OCI-M2 (cell line): ENCODE measurements at regions not wholly inside any gene's neighbourhood (a gene's known extent, or its start where the extent isn't known, plus 50 kb on each side); places are given as distances from the start of the nearest gene placed in this dataset.
"Not testable (repeated sequence)": the region's sequence is repeated elsewhere in the genome, so short reads cannot be mapped to it uniquely, and the experiment has no call there.

Experiments used
- DNase-seq: peaks from one replicate; lab custom pipeline; 2025; ENCODE audit not compliant: unreplicated experiment; lab: John Stamatoyannopoulos, UW

GRCh38 chr7:69225259-69225943 is 372.9 kb upstream of the AUTS2 start:
- DNase-seq = no peak

GRCh38 chr7:69228212-69228811 is 370.0 kb upstream of the AUTS2 start:
- DNase-seq = no peak

- DNase-seq = no peak
Observed at GRCh38 chr7:69232445-69233376, 365.6 kb upstream of the AUTS2 start.

GRCh38 chr7:69237541-69237940 is 360.7 kb upstream of the AUTS2 start:
- DNase-seq = no peak

- DNase-seq = no peak
Observed at GRCh38 chr7:69243016-69243415, 355.3 kb upstream of the AUTS2 start.

GRCh38 chr7:69244701-69245100 is 353.6 kb upstream of the AUTS2 start:
- no peak for DNase-seq

GRCh38 chr7:69245646-69246045 is 352.6 kb upstream of the AUTS2 start:
- DNase-seq = no peak

- DNase-seq = no peak
Observed at GRCh38 chr7:69246758-69247157, 351.5 kb upstream of the AUTS2 start.

GRCh38 chr7:69248382-69248828 is 349.9 kb upstream of the AUTS2 start:
- not testable (repeated sequence) for DNase-seq

GRCh38 chr7:69250958-69251357 is 347.3 kb upstream of the AUTS2 start:
- no peak for DNase-seq

GRCh38 chr7:69254643-69255042 is 343.6 kb upstream of the AUTS2 start:
- DNase-seq = no peak

- no peak for DNase-seq
Observed at GRCh38 chr7:69256634-69257081, 341.6 kb upstream of the AUTS2 start.

GRCh38 chr7:69257592-69257991 is 340.7 kb upstream of the AUTS2 start:
- no peak for DNase-seq

- DNase-seq = no peak
Observed at GRCh38 chr7:69259445-69259844, 338.8 kb upstream of the AUTS2 start.

- no peak for DNase-seq
Observed at GRCh38 chr7:69260023-69260422, 338.3 kb upstream of the AUTS2 start.

- DNase-seq = no peak
Observed at GRCh38 chr7:69263550-69263949, 334.7 kb upstream of the AUTS2 start.

- no peak for DNase-seq
Observed at GRCh38 chr7:69269806-69270205, 328.5 kb upstream of the AUTS2 start.

- DNase-seq = no peak
Observed at GRCh38 chr7:69272101-69272500, 326.2 kb upstream of the AUTS2 start.

GRCh38 chr7:69276011-69276729 is 322.1 kb upstream of the AUTS2 start:
- no peak for DNase-seq

GRCh38 chr7:69277366-69277765 is 320.9 kb upstream of the AUTS2 start:
- no peak for DNase-seq

GRCh38 chr7:69282946-69283345 is 315.3 kb upstream of the AUTS2 start:
- no peak for DNase-seq
